ENCODE measurements at regions not wholly inside any gene's neighbourhood (a gene's known extent, or its start where the extent isn't known, plus 50 kb on each side); places are given as distances from the start of the nearest gene placed in this dataset.

GRCh38 chrX:97740044-97740443, 856.3 kb downstream of the RPA4 start (continued):
- no peak for TF ChIP-seq ZMIZ1 (IDR thresholded peaks at IDR 0.05; ENCODE audit: low read depth in 2 of 2, low read length in 2 of 2)
- TF ChIP-seq USF1 (CRISPR knock-in tag; IDR thresholded peaks at IDR 0.05) = no peak
- no peak for TF ChIP-seq TAF7 (tag; IDR thresholded peaks at IDR 0.05)
- TF ChIP-seq HDGF (IDR thresholded peaks at IDR 0.05) = no peak
- no peak for TF ChIP-seq THRB (CRISPR knock-in tag; conservative IDR thresholded peaks at IDR 0.05)

DNA sequence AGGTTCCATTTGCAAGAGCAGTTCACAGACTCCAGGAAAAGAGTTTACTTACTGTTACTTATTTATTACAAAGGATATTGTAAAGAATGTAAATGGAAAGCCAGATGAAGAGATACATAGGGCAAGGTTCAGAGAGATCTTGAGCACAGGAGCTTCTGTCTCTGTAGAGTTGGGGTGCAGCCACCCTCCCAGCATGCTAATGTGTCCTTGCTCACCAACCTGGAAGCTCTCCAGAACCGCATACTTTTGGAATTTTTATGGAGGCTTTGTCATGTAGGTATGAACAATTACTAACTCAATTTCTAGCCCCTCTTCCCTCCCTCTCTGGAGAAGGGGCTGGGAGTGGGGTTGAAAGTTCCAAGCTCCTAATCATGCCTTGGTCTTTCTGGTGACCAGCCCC, 857.2 kb downstream of the RPA4 start:
- in situ Hi-C loops (cut with MboI) = no loop called here
- no peak for TF ChIP-seq MAFK (IDR thresholded peaks at IDR 0.05; ENCODE audit: low read length)
- TF ChIP-seq XRCC4 (IDR thresholded peaks at IDR 0.05; ENCODE audit: extremely low read depth, insufficient read depth, insufficient read length) = no peak
- TF ChIP-seq CEBPG (CRISPR knock-in tag; IDR thresholded peaks at IDR 0.05) = no peak
- TF ChIP-seq CEBPG (tag; conservative IDR thresholded peaks at IDR 0.05 in 1 of 2, IDR thresholded peaks at IDR 0.05 in 1 of 2) = no peak
- no peak for TF ChIP-seq RAD21 (CRISPR knock-in tag; conservative IDR thresholded peaks at IDR 0.05 in 1 of 2, IDR thresholded peaks at IDR 0.05 in 1 of 2)
- TF ChIP-seq AFF1 (IDR thresholded peaks at IDR 0.05; ENCODE audit: low read depth in 1 of 2, partially characterized antibody in 2 of 2) = no peak
- no peak for TF ChIP-seq ZNF584 (CRISPR knock-in tag; IDR thresholded peaks at IDR 0.05; ENCODE audit: low read depth)

More for the DNA sequence above, 857.2 kb downstream of the RPA4 start:
- no TSS peak for BruUV-seq (replicated peaks)
- Histone ChIP-seq H3K27ac (ENCODE audit: extremely low read depth, low read depth, low read length) (no peak overlapping the region), H3K9me3 (replicated peaks; ENCODE audit: control insufficient read depth, insufficient read depth, low read depth, low read length) (no peaks in the 10 kb centered on the region), H4K20me1 (replicated peaks; ENCODE audit: control insufficient read depth, insufficient read depth, low read length) (no peaks in the 10 kb centered on the region), H3K9ac (ENCODE audit: insufficient read depth in 1 of 2, low read depth in 2 of 2, low read length in 2 of 2) (no peak overlapping the region), H3K36me3 (ENCODE audit: control insufficient read depth, insufficient read depth, low read length) (no peaks in the 10 kb centered on the region), H3K27me3 (ENCODE audit: control insufficient read depth in 2 of 2, insufficient read depth in 2 of 2, low read length in 2 of 2) (no peaks in the 10 kb centered on the region), H2AFZ (ENCODE audit: low read depth, low read length) (no peak overlapping the region), H3K4me2 (ENCODE audit: insufficient read depth, low read length) (no peak overlapping the region), H3K9me1 (ENCODE audit: control insufficient read depth, insufficient read depth, low read length) (no peaks in the 10 kb centered on the region), H3K4me1 (replicated peaks in 1 of 2; ENCODE audit: control insufficient read depth in 2 of 2, insufficient read depth in 2 of 2, low read length in 2 of 2) (no peaks in the 10 kb centered on the region), H3K4me3 (no peak overlapping the region), H3K79me2 (ENCODE audit: control insufficient read depth, insufficient read depth, low read length) (no peaks in the 10 kb centered on the region)
- CTCF ChIA-PET (ENCODE audit: low intra/inter-chr PET ratio) = no interaction called here
- 0% methylated on average over 1 of the region's 1 CpG for WGBS (ENCODE audit: insufficient coverage, low coverage, missing lambda C conversion rate)
- no peak for DNase-seq (ENCODE audit: extremely low read depth in 1 of 4, low spot score in 3 of 4)
- POLR2A ChIA-PET = no interaction called here
- no peak for ATAC-seq
- FAIRE-seq = no peak
- intact Hi-C loops (cut with micrococcal nuclease) = no loop called here
